ENCODE measurements at regions not wholly inside any gene's neighbourhood (a gene's known extent, or its start where the extent isn't known, plus 50 kb on each side); places are given as distances from the start of the nearest gene placed in this dataset.
"Not testable (repeated sequence)": the region's sequence is repeated elsewhere in the genome, so short reads cannot be mapped to it uniquely, and the experiment has no call there.

DNA sequence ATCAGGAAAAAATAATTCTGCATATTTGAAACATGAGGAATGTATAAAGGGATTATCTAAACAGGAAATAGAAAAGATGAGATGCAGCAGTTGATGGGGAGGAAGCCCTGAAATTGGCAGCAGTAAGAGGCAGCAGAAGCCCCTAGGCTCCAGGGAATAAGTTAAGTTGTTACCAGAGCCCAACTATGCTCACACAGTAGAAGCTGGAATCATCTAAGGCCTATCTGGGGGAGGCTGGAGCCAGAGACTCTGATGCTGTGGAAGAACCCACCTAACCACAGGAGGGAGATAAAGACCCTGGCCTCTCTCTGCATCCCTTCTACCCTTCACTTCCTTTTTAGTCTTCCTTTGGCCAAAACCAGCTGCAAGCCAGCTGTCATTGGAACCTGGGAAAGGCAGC lies 519.7 kb downstream of the DIPK2A start:
- H3K27me3 Mint-ChIP-seq, result no peaks in the 10 kb centered on the region
- TF ChIP-seq, protein P1, sequence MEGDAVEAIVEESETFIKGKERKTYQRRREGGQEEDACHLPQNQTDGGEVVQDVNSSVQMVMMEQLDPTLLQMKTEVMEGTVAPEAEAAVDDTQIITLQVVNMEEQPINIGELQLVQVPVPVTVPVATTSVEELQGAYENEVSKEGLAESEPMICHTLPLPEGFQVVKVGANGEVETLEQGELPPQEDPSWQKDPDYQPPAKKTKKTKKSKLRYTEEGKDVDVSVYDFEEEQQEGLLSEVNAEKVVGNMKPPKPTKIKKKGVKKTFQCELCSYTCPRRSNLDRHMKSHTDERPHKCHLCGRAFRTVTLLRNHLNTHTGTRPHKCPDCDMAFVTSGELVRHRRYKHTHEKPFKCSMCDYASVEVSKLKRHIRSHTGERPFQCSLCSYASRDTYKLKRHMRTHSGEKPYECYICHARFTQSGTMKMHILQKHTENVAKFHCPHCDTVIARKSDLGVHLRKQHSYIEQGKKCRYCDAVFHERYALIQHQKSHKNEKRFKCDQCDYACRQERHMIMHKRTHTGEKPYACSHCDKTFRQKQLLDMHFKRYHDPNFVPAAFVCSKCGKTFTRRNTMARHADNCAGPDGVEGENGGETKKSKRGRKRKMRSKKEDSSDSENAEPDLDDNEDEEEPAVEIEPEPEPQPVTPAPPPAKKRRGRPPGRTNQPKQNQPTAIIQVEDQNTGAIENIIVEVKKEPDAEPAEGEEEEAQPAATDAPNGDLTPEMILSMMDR (IDR thresholded peaks at IDR 0.05; ENCODE audit: unreplicated experiment), result no peak
- no peak overlapping the region for H3K4me3 Mint-ChIP-seq (ENCODE audit: low read depth)
- DNase-seq (ENCODE audit: low spot score, unreplicated experiment), result no peak
- no peak overlapping the region for H3K27ac Mint-ChIP-seq
- H3K9me3 Mint-ChIP-seq (ENCODE audit: low read depth), result peaks cover 11% of the 10 kb centered on the region
- no peaks in the 10 kb centered on the region for H3K36me3 Mint-ChIP-seq (ENCODE audit: insufficient read depth)
- no peaks in the 10 kb centered on the region for H3K4me1 Mint-ChIP-seq (ENCODE audit: low read depth)

DNA sequence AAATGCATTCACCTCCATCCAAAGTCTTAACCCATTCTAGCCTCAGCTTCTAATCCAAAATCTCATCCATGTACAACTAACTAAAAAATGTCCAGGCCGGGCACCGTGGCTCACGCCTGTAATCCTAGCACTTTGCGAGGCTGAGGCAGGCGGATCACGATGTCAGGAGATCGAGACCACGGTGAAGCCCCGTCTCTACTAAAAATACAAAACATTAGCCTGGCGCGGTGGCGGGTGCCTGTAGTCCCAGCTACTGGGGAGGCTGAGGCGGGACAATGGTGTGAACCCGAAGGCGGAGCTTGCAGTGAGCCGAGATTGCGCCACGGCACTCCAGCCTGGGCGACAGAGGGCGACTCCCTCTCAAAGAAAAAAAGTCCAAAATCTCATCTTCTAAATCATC lies 523.0 kb downstream of the DIPK2A start:
- not testable (repeated sequence) for H3K9me3 Mint-ChIP-seq (ENCODE audit: low read depth)

DNA sequence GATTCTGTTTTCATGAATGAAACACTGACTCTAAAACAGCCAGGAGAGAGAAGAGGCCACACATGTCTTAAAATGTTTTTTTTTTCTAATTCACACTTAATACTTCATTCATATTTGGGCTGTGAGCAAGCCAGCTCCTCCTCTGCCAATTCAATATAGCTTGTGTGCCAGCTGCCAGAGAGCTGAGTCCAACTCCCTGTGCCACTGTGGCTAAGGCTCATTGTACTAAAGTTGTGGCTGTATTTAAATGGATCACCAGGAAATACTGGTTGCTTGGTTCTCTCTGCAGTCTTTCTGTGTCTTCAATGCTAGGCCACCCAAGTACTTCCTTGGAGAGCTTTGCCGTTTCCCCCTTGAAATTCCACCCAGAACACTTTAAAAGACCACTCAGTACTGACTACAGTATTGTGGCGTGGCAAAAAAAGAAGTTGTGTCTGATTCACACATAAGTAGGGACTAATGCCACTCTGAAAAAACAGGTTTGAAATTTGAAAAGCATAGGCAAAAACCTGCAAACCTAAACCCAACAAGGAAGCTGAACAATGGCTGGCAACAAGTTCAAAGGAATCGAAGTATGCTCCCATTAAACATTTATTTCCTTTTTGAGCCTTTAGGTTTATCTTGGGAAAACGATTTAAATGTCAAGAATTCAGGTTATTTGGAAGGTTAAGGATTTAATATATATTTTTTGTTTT lies 524.7 kb downstream of the DIPK2A start:
- TF ChIP-seq, protein P1 (IDR thresholded peaks at IDR 0.05; ENCODE audit: unreplicated experiment), result no peak
- peaks cover 8% of the 10 kb centered on the region for H3K9me3 Mint-ChIP-seq (ENCODE audit: low read depth)
- no peaks in the 10 kb centered on the region for H3K36me3 Mint-ChIP-seq (ENCODE audit: insufficient read depth)
- no peaks in the 10 kb centered on the region for H3K27me3 Mint-ChIP-seq
- no peak overlapping the region for H3K4me3 Mint-ChIP-seq (ENCODE audit: low read depth)
- H3K4me1 Mint-ChIP-seq (ENCODE audit: low read depth), result no peaks in the 10 kb centered on the region
- DNase-seq (ENCODE audit: low spot score, unreplicated experiment), result no peak
- H3K27ac Mint-ChIP-seq, result no peak overlapping the region

More for the DNA sequence above, 523.0 kb downstream of the DIPK2A start:
- not testable (repeated sequence) for H3K27ac Mint-ChIP-seq; DNase-seq (ENCODE audit: low spot score, unreplicated experiment); H3K36me3 Mint-ChIP-seq (ENCODE audit: insufficient read depth); H3K4me3 Mint-ChIP-seq (ENCODE audit: low read depth); H3K27me3 Mint-ChIP-seq; H3K4me1 Mint-ChIP-seq (ENCODE audit: low read depth)

DNA sequence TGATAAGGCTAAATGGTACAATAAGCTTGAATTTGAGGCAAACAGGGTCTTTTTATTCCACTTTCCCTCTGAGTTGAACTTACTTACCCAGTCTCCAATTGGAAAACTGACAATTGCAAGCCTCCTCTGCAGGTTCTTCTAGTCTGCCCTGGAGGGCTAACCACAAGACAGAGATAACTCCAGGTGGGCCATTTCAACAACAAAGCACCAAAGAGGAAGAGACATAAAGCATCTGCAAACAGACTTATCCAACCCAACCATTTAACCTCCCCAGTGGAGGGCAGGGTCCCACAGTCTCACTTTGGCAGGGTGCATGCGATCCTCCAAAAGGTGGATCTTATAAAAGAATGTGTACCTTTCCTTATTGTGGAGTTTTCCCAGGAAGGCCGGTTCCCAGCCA lies 525.8 kb downstream of the DIPK2A start:
- no peaks in the 10 kb centered on the region for H3K36me3 Mint-ChIP-seq (ENCODE audit: insufficient read depth)
- no peak overlapping the region for H3K4me3 Mint-ChIP-seq (ENCODE audit: low read depth)
- H3K27ac Mint-ChIP-seq, result no peak overlapping the region
- TF ChIP-seq, protein P1 (IDR thresholded peaks at IDR 0.05; ENCODE audit: unreplicated experiment), result no peak
- no peak for DNase-seq (ENCODE audit: low spot score, unreplicated experiment)
- no peaks in the 10 kb centered on the region for H3K27me3 Mint-ChIP-seq
- H3K4me1 Mint-ChIP-seq (ENCODE audit: low read depth), result peaks cover under 1% of the 10 kb centered on the region
- H3K9me3 Mint-ChIP-seq (ENCODE audit: low read depth), result peaks cover 8% of the 10 kb centered on the region

DNA sequence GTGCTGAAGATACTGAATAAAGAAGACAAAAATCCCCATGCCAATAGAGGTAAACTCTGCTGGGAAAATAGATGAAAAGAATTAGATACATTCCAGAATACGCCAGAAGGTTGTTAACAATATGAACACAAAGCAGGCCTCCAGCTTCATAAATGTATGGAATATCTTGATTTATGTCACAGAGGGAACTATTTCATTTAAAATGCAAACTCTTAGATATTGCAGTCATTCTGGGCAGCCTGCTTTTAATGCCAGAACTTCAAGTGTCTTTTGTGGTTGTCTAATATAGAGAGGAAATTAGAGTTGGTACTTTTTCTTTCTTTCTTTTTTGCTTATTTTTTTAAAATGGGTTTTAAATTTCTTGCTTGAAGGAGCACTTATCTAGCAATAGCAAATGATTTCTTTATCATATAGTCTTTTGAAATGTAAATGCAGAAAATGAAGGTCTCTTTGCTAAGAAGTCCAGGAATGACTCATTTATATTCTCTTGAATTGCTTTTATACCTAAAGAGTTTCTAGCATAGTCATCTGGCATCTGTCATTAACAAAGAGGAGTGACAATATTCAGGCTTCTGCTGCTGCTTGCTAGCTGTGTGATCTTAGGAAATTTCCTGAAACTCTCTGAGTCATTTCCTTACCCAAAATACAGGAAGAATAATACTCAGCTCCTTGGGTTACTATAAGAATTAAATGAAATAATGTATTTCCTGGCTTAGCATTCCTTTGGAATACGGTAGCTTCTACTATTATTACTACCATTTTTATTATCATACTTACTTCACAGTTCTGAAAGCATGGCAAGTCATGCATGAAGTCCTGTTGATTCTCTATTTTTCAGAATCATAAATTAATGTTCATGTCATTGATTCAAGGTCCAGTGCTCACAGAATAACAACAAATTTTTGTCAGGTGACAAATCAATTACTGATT lies 527.6 kb downstream of the DIPK2A start:
- H3K4me3 Mint-ChIP-seq (ENCODE audit: low read depth), result no peak overlapping the region
- DNase-seq (ENCODE audit: low spot score, unreplicated experiment), result no peak
- H3K27ac Mint-ChIP-seq, result no peak overlapping the region
- H3K4me1 Mint-ChIP-seq (ENCODE audit: low read depth), result peaks cover 2% of the 10 kb centered on the region
- no peaks in the 10 kb centered on the region for H3K27me3 Mint-ChIP-seq
- H3K9me3 Mint-ChIP-seq (ENCODE audit: low read depth), result peaks cover 8% of the 10 kb centered on the region
- TF ChIP-seq, protein P1 (IDR thresholded peaks at IDR 0.05; ENCODE audit: unreplicated experiment), result no peak
- H3K36me3 Mint-ChIP-seq (ENCODE audit: insufficient read depth), result no peaks in the 10 kb centered on the region

Data from progenitor cell of endocrine pancreas (in vitro differentiated cells).